Neural cell (in vitro differentiated cells): ENCODE measurements at regions not wholly inside any gene's neighbourhood (a gene's known extent, or its start where the extent isn't known, plus 50 kb on each side); places are given as distances from the start of the nearest gene placed in this dataset.
"Not testable (repeated sequence)": the region's sequence is repeated elsewhere in the genome, so short reads cannot be mapped to it uniquely, and the experiment has no call there.

ENCODE experiments used
- H2AFZ ChIP-seq: fragments of 200-600, 300-800 bp; sonication (generic), shearing (Covaris generic); 2 replicates; pipeline ENCODE4 v1.6.0; 2014; ENCODE audit warnings: low read depth, mild to moderate bottlenecking, antibody characterized with exemption, low read length, moderate library complexity
- H3F3A ChIP-seq: fragments of 200-600 bp; shearing (Covaris generic); 2 replicates; pipeline ENCODE4 v1.6.1; 2016; ENCODE audit warnings: mild to moderate bottlenecking, moderate library complexity, mixed read lengths, antibody characterized with exemption, low read length; ENCODE audit not compliant: insufficient read depth, poor library complexity, severe bottlenecking
- H3K27ac ChIP-seq: fragments of 200-600, 300-800 bp; sonication (generic), shearing (Covaris generic); 2 replicates; pipeline ENCODE4 v1.5.1; 2014; ENCODE audit warnings: mild to moderate bottlenecking, low read length, moderate library complexity
- H3K27me3 ChIP-seq: fragments of 300-800, 200-600 bp; sonication (generic), shearing (Covaris generic); 2 replicates; pipeline ENCODE4 v1.6.0; 2014; ENCODE audit warnings: mild to moderate bottlenecking, low read depth, low read length, moderate library complexity; ENCODE audit not compliant: insufficient read depth
- H3K36me3 ChIP-seq: fragments of 300-800, 200-600 bp; sonication (generic), shearing (Covaris generic); 2 replicates; pipeline ENCODE4 v1.5.1; 2014; ENCODE audit warnings: mild to moderate bottlenecking, antibody characterized with exemption, low read length, moderate library complexity; ENCODE audit not compliant: insufficient read depth
- H3K4me2 ChIP-seq: fragments of 300-800, 200-600 bp; sonication (generic), shearing (Covaris generic); 2 replicates; pipeline ENCODE4 v1.6.0; 2014; ENCODE audit warnings: mild to moderate bottlenecking, low read length
- H3K4me3 ChIP-seq: fragments of 300-800, 200-600 bp; sonication (generic), shearing (Covaris generic); 2 replicates; pipeline ENCODE4 v1.5.1; 2014; ENCODE audit warnings: mild to moderate bottlenecking, low read length, moderate library complexity
- H3K79me2 ChIP-seq: fragments of 200-600 bp; shearing (Covaris generic); replicated peaks from 2 replicates; pipeline ENCODE4 v1.6.0; 2014; ENCODE audit warnings: mild to moderate bottlenecking, low read length, moderate library complexity; ENCODE audit not compliant: insufficient read depth
- H3K9ac ChIP-seq: fragments of 300-800, 200-600 bp; sonication (generic), shearing (Covaris generic); 2 replicates; pipeline ENCODE4 v1.6.1; 2016; ENCODE audit warnings: mild to moderate bottlenecking, low read length, mixed read lengths
- H3K9me2 ChIP-seq: fragments of 200-600 bp; shearing (Covaris generic); 2 replicates; pipeline ENCODE4 v1.6.1; 2016; ENCODE audit warnings: mild to moderate bottlenecking, low read length, mixed read lengths; ENCODE audit not compliant: insufficient read depth
- H3K9me3 ChIP-seq: fragments of 200-600, 300-800 bp; sonication (generic), shearing (Covaris generic); 2 replicates; pipeline ENCODE4 v1.6.1; 2016; ENCODE audit warnings: mild to moderate bottlenecking, mixed run types, low read length, moderate library complexity, mixed read lengths
- H4K20me1 ChIP-seq: fragments of 200-600 bp; shearing (Covaris generic); 2 replicates; pipeline ENCODE4 v1.6.1; 2016; ENCODE audit warnings: mild to moderate bottlenecking, mixed run types; ENCODE audit not compliant: insufficient read depth
- EP300 ChIP-seq: fragments of 450-650 bp; conservative IDR thresholded peaks from 2 replicates; pipeline ENCODE4 v1.6.1; 2014; ENCODE audit warnings: antibody characterized with exemption, mild to moderate bottlenecking, moderate library complexity; ENCODE audit not compliant: poor library complexity, severe bottlenecking
- EZH2 ChIP-seq: fragments of 200-600, 300-800 bp; shearing (Covaris generic), sonication (generic); IDR thresholded peaks from 2 replicates; pipeline ENCODE4 v1.6.1; 2014; ENCODE audit warnings: antibody characterized with exemption, low read length, borderline replicate concordance, mild to moderate bottlenecking; ENCODE audit not compliant: insufficient read depth, poor library complexity, severe bottlenecking
- MXI1 ChIP-seq: fragments of 450-650 bp; conservative IDR thresholded peaks from 2 replicates; pipeline ENCODE4 v1.6.1; 2014; ENCODE audit warnings: antibody characterized with exemption, mild to moderate bottlenecking; ENCODE audit not compliant: poor library complexity, severe bottlenecking
- POLR2AphosphoS5 ChIP-seq: IDR thresholded peaks from 2 replicates; pipeline ENCODE4 v1.6.1; 2012
- RAD21 ChIP-seq: fragments of 450-650 bp; conservative IDR thresholded peaks from 2 replicates; pipeline ENCODE4 v1.6.1; 2014; ENCODE audit warnings: antibody characterized with exemption, mild to moderate bottlenecking, moderate library complexity
- REST ChIP-seq: IDR thresholded peaks from 2 replicates; pipeline ENCODE4 v1.6.1; 2012; ENCODE audit warnings: borderline replicate concordance
- SMC3 ChIP-seq: fragments of 450-650 bp; conservative IDR thresholded peaks from 2 replicates; pipeline ENCODE4 v1.6.1; 2014; ENCODE audit warnings: antibody characterized with exemption, mild to moderate bottlenecking, moderate library complexity; ENCODE audit not compliant: poor library complexity
- TAF1 ChIP-seq: IDR thresholded peaks from 2 replicates; pipeline ENCODE4 v1.6.1; 2012; ENCODE audit warnings: low read depth
- TF ChIP-seq, protein P1 (sequence below): fragments of 450-650 bp; IDR thresholded peaks from 2 replicates; pipeline ENCODE4 v1.5.1; 2014; ENCODE audit warnings: antibody characterized with exemption, mild to moderate bottlenecking, moderate library complexity; ENCODE audit not compliant: poor library complexity, severe bottlenecking

DNA sequence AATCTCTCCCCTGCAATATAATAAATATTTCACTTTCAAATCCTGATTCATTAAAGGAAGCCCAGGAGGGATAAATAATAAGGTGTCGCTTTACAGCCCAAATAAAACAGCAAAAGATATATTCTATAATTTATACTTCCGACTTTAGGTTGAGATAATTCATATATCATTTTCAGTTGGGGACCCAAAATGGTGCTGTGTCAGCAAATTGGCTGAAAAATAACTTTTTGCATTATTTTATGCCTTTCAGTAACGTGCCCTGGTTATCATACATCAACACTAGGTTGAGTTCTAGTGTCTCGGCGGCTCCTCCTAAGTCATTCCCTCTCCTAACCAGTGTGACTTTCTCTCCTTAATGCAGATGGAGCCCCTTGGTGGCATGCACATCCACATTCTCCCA lies 278.2 kb downstream of the NXPE2 start:
- Histone ChIP-seq H3K4me3 (no peak overlapping the region), H3K9ac (no peak overlapping the region), H3K27me3 (no peaks in the 10 kb centered on the region), H3F3A (no peaks in the 10 kb centered on the region), H3K9me3 (no peaks in the 10 kb centered on the region), H3K36me3 (no peaks in the 10 kb centered on the region), H3K79me2 (no peaks in the 10 kb centered on the region), H4K20me1 (no peaks in the 10 kb centered on the region), H3K9me2 (no peaks in the 10 kb centered on the region), H3K4me2 (no peak overlapping the region), H3K27ac (no peak overlapping the region), H2AFZ (no peak overlapping the region)
- TF ChIP-seq TAF1 (no peak), MXI1 (no peak), RAD21 (no peak), REST (no peak), EZH2 (no peak), EP300 (no peak), SMC3 (no peak), POLR2AphosphoS5 (no peak)
- TF ChIP-seq, protein P1, sequence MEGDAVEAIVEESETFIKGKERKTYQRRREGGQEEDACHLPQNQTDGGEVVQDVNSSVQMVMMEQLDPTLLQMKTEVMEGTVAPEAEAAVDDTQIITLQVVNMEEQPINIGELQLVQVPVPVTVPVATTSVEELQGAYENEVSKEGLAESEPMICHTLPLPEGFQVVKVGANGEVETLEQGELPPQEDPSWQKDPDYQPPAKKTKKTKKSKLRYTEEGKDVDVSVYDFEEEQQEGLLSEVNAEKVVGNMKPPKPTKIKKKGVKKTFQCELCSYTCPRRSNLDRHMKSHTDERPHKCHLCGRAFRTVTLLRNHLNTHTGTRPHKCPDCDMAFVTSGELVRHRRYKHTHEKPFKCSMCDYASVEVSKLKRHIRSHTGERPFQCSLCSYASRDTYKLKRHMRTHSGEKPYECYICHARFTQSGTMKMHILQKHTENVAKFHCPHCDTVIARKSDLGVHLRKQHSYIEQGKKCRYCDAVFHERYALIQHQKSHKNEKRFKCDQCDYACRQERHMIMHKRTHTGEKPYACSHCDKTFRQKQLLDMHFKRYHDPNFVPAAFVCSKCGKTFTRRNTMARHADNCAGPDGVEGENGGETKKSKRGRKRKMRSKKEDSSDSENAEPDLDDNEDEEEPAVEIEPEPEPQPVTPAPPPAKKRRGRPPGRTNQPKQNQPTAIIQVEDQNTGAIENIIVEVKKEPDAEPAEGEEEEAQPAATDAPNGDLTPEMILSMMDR = no peak

DNA sequence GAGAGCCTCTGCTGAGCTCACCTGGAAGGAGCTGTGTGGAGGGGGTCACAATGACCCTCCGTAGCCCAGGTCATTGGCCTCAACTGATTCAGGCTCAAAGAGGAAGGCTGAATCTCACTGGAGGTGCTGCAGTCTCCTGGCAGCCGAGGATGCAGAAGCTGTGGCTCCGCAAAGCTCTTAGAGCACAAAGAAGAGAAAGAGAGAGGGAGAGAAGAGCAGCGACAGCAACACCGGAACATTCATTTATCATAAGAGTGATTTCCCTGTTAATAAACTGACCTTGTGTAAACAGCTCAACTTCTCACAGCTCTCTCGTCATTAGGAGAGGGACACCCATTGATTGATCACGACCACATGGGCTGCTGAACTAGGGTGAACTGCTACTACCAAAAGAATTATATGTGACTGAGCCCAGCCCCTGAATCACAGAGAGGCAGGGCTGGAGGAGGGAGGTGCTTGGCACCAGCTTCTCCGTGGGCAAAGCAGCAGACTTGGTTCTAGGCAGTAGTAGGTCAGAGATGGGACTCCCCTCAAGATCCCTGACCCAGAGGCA lies 281.7 kb downstream of the NXPE2 start:
- Histone ChIP-seq H3K9me3 (no peaks in the 10 kb centered on the region), H3K4me2 (no peak overlapping the region), H2AFZ (no peak overlapping the region), H3K9me2 (no peaks in the 10 kb centered on the region), H3F3A (no peaks in the 10 kb centered on the region), H4K20me1 (no peaks in the 10 kb centered on the region), H3K79me2 (no peaks in the 10 kb centered on the region), H3K27ac (no peak overlapping the region), H3K9ac (no peak overlapping the region), H3K4me3 (no peak overlapping the region), H3K27me3 (no peaks in the 10 kb centered on the region), H3K36me3 (no peaks in the 10 kb centered on the region)
- TF ChIP-seq RAD21 = no peak
- TF ChIP-seq POLR2AphosphoS5 = no peak
- TF ChIP-seq TAF1 = no peak
- TF ChIP-seq REST = no peak
- no peak for TF ChIP-seq SMC3
- TF ChIP-seq EZH2 = no peak
- TF ChIP-seq, protein P1 = no peak

GRCh38 chr11:114960819-114961218 lies 282.5 kb downstream of the NXPE2 start:
- not testable (repeated sequence) for H3K9me2 ChIP-seq, H2AFZ ChIP-seq, H3K4me2 ChIP-seq, H3K9me3 ChIP-seq, H3K27me3 ChIP-seq, H3K27ac ChIP-seq, H3F3A ChIP-seq, H3K4me3 ChIP-seq, H4K20me1 ChIP-seq, H3K79me2 ChIP-seq, H3K36me3 ChIP-seq, H3K9ac ChIP-seq
